Gastroesophageal sphincter (tissue), 3 donors: ENCODE measurements at regions not wholly inside any gene's neighbourhood (a gene's known extent, or its start where the extent isn't known, plus 50 kb on each side); places are given as distances from the start of the nearest gene placed in this dataset.

Source experiments
- EP300 ChIP-seq: sonication (generic); formaldehyde crosslinking; IDR thresholded peaks from one replicate; pipeline ENCODE4 v1.6.1; 2017; ENCODE audit warnings: antibody characterized with exemption, mild to moderate bottlenecking
- POLR2A ChIP-seq, 2 donors: fragments of 450-650 bp; IDR thresholded peaks; one replicate each; pipeline ENCODE4 v1.6.1; 2017; ENCODE audit warnings: antibody characterized with exemption in 2 of 2, mild to moderate bottlenecking in 2 of 2, moderate library complexity in 1 of 2
- POLR2AphosphoS5 ChIP-seq: sonication (generic); formaldehyde crosslinking; IDR thresholded peaks from one replicate; pipeline ENCODE4 v1.6.1; 2017; ENCODE audit warnings: antibody characterized with exemption
- TF ChIP-seq, protein P1 (sequence below), 4 experiments: fragments of 200-600 bp in 2 of 4; fragments of 450-650 bp in 2 of 4; sonication (generic) in 1 of 4; IDR thresholded peaks; one replicate each; pipeline ENCODE4 v1.5.1; 2017 to 2019; ENCODE audit warnings: antibody characterized with exemption in 4 of 4, mild to moderate bottlenecking in 2 of 4, moderate library complexity in 2 of 4

DNA sequence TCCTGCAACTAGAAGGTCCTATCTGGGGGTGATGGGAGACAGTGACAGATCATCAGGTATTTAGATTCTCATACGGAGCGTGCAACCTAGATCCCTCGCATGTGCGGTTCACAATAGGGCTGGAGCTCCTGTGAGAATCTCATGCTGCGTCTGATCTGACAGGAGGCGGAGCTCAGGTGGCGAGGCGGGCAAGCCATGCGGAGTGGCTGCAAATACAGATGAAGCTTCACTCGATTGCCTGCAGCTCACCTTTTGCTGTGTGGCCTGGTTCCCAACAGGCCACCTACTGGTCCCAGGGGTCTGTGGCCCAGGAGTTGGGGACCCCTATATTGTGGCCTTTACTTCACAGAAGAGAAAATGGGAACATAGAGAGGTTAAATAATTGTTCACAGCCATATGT lies 200.4 kb downstream of the IRF8 start:
- TF ChIP-seq, protein P1, sequence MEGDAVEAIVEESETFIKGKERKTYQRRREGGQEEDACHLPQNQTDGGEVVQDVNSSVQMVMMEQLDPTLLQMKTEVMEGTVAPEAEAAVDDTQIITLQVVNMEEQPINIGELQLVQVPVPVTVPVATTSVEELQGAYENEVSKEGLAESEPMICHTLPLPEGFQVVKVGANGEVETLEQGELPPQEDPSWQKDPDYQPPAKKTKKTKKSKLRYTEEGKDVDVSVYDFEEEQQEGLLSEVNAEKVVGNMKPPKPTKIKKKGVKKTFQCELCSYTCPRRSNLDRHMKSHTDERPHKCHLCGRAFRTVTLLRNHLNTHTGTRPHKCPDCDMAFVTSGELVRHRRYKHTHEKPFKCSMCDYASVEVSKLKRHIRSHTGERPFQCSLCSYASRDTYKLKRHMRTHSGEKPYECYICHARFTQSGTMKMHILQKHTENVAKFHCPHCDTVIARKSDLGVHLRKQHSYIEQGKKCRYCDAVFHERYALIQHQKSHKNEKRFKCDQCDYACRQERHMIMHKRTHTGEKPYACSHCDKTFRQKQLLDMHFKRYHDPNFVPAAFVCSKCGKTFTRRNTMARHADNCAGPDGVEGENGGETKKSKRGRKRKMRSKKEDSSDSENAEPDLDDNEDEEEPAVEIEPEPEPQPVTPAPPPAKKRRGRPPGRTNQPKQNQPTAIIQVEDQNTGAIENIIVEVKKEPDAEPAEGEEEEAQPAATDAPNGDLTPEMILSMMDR (IDR thresholded peaks at IDR 0.05): no peak
- no peak for TF ChIP-seq POLR2A (IDR thresholded peaks at IDR 0.05)
- TF ChIP-seq EP300: no peak
- TF ChIP-seq POLR2AphosphoS5: no peak
